A673 (cell line): ENCODE measurements at regions not wholly inside any gene's neighbourhood (a gene's known extent, or its start where the extent isn't known, plus 50 kb on each side); places are given as distances from the start of the nearest gene placed in this dataset.

Experiments used
- EZH2 ChIP-seq: fragments of 200-600 bp; sonication (generic); IDR thresholded peaks from 2 replicates; pipeline ENCODE4 v1.6.1; 2017; ENCODE audit warnings: borderline replicate concordance, low read depth, mild to moderate bottlenecking, mixed read lengths, antibody characterized with exemption, low read length; ENCODE audit not compliant: poor library complexity, severe bottlenecking
- TF ChIP-seq, protein P1 (sequence below): fragments of 300-800, 200-600 bp; sonication (generic); conservative IDR thresholded peaks from 2 replicates; pipeline ENCODE4 v1.5.1; 2017; ENCODE audit warnings: low read depth, mild to moderate bottlenecking, antibody characterized with exemption, low read length, moderate library complexity, mixed read lengths

DNA sequence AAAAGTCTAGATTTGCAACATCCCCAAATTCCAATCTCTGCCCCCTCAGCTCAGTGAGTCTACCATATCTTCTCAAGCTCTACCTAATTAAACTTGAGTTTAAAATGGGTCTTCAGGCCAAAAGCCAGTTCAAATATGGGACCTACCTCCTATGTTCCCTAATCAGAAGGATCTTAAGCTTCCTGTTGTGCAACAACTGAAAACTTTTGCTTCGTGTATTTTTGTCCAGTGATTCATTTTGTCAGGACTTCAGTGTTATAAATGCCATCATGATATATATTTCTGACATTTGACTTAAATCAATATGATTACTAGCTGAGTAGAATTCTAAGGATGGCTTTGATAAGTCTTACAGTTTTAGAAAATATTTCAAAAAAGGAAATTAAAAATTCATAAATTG is 622.6 kb upstream of the PTCHD4 start:
- TF ChIP-seq EZH2 = no peak
- TF ChIP-seq, protein P1, sequence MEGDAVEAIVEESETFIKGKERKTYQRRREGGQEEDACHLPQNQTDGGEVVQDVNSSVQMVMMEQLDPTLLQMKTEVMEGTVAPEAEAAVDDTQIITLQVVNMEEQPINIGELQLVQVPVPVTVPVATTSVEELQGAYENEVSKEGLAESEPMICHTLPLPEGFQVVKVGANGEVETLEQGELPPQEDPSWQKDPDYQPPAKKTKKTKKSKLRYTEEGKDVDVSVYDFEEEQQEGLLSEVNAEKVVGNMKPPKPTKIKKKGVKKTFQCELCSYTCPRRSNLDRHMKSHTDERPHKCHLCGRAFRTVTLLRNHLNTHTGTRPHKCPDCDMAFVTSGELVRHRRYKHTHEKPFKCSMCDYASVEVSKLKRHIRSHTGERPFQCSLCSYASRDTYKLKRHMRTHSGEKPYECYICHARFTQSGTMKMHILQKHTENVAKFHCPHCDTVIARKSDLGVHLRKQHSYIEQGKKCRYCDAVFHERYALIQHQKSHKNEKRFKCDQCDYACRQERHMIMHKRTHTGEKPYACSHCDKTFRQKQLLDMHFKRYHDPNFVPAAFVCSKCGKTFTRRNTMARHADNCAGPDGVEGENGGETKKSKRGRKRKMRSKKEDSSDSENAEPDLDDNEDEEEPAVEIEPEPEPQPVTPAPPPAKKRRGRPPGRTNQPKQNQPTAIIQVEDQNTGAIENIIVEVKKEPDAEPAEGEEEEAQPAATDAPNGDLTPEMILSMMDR = no peak
